Liver (tissue), 3 donors: ENCODE measurements at regions not wholly inside any gene's neighbourhood (a gene's known extent, or its start where the extent isn't known, plus 50 kb on each side); places are given as distances from the start of the nearest gene placed in this dataset.

Experiments
- NR2F2 ChIP-seq: IDR thresholded peaks from 2 replicates; pipeline ENCODE4 v1.6.1; 2016; ENCODE audit warnings: antibody characterized with exemption
- RAD21 ChIP-seq, 2 donors: IDR thresholded peaks; 2 replicates each; pipeline ENCODE4 v1.6.1; 2016; ENCODE audit warnings: antibody characterized with exemption in 2 of 2, mild to moderate bottlenecking in 2 of 2
- TF ChIP-seq, protein P1 (sequence below): fragments of 150-350 bp; IDR thresholded peaks from 2 replicates; pipeline ENCODE4 v1.5.1; 2017; ENCODE audit warnings: improper control_type of control experiment, low read depth, low read length; ENCODE audit not compliant: missing input control
- TF ChIP-seq, protein P2 (sequence below): IDR thresholded peaks from 2 replicates; pipeline ENCODE4 v1.6.1; 2016; ENCODE audit warnings: antibody characterized with exemption
- donor health status: healthy.
- donor health status: healthy.

DNA sequence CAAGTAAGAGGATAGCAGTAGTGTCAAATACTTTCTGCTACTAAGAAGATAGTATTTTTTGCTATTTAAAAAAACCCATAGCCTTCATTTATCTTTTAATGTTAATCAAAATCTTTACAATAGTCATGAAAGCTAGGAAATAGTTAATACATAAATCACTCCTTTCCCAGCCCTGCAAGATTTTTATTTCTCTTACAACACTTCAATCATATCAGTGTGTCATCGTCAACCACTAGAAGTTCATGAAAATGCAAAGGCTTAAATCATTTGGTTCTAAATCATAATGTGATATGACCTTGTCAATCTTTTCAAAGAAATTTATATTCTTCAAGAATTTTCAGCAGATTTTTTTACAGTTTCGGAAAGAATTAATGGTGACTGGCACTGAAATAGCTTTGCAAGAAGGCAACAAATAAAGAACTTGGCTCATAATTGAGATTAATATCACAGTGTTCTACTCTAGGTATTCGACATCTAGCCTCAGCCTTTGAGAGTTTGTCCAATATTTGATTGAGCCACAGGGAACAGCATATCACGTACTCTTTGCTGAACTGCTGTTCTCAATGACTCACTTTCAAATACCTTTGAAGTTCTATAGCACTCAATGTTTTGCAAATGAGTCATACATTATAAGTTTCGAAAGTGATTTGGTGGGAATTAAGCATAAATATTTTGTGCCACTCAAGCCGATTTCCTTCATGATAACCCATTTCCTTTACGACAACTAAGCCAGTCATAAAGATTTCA, 384.0 kb upstream of the FOXG1 start:
- TF ChIP-seq, protein P1, sequence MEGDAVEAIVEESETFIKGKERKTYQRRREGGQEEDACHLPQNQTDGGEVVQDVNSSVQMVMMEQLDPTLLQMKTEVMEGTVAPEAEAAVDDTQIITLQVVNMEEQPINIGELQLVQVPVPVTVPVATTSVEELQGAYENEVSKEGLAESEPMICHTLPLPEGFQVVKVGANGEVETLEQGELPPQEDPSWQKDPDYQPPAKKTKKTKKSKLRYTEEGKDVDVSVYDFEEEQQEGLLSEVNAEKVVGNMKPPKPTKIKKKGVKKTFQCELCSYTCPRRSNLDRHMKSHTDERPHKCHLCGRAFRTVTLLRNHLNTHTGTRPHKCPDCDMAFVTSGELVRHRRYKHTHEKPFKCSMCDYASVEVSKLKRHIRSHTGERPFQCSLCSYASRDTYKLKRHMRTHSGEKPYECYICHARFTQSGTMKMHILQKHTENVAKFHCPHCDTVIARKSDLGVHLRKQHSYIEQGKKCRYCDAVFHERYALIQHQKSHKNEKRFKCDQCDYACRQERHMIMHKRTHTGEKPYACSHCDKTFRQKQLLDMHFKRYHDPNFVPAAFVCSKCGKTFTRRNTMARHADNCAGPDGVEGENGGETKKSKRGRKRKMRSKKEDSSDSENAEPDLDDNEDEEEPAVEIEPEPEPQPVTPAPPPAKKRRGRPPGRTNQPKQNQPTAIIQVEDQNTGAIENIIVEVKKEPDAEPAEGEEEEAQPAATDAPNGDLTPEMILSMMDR = no peak
- TF ChIP-seq RAD21 (IDR thresholded peaks at IDR 0.05) (no peak), NR2F2 (no peak)
- TF ChIP-seq, protein P2, sequence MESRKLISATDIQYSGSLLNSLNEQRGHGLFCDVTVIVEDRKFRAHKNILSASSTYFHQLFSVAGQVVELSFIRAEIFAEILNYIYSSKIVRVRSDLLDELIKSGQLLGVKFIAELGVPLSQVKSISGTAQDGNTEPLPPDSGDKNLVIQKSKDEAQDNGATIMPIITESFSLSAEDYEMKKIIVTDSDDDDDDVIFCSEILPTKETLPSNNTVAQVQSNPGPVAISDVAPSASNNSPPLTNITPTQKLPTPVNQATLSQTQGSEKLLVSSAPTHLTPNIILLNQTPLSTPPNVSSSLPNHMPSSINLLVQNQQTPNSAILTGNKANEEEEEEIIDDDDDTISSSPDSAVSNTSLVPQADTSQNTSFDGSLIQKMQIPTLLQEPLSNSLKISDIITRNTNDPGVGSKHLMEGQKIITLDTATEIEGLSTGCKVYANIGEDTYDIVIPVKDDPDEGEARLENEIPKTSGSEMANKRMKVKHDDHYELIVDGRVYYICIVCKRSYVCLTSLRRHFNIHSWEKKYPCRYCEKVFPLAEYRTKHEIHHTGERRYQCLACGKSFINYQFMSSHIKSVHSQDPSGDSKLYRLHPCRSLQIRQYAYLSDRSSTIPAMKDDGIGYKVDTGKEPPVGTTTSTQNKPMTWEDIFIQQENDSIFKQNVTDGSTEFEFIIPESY = no peak
